GM23338 (cell line): ENCODE measurements at regions not wholly inside any gene's neighbourhood (a gene's known extent, or its start where the extent isn't known, plus 50 kb on each side); places are given as distances from the start of the nearest gene placed in this dataset.

Experiments used
- ATAC-seq: fragments of 200-7000 bp; cut with Tn5 transposase; 3 replicates; pipeline ENCODE4 v1.9.1; 2020
- DNase-seq: peaks from one replicate; pipeline ENCODE4 v3.0.0-alpha.2; 2015; ENCODE audit warnings: low spot score
- H2AFZ ChIP-seq: fragments of 200-600 bp; sonication (generic); 2 replicates; pipeline ENCODE4 v1.8.0; 2016; ENCODE audit warnings: antibody characterized with exemption, mild to moderate bottlenecking, moderate library complexity
- H3F3A ChIP-seq: fragments of 200-600 bp; sonication (generic); replicated peaks from 2 replicates; pipeline ENCODE4 v1.8.0; 2017; ENCODE audit warnings: antibody characterized with exemption, mixed run types, low read depth
- H3K27ac ChIP-seq: fragments of 200-600 bp; sonication (generic); 2 replicates; pipeline ENCODE4 v1.6.1; 2016; ENCODE audit warnings: low read depth
- H3K27me3 ChIP-seq: fragments of 200-600 bp; sonication (generic); 2 replicates; pipeline ENCODE4 v1.8.0; 2016; ENCODE audit warnings: mild to moderate bottlenecking, mixed run types, moderate library complexity; ENCODE audit not compliant: insufficient read depth
- H3K36me3 ChIP-seq: fragments of 200-600 bp; sonication (generic); 2 replicates; pipeline ENCODE4 v1.8.0; 2016; ENCODE audit warnings: mild to moderate bottlenecking; ENCODE audit not compliant: insufficient read depth
- H3K4me1 ChIP-seq: fragments of 200-600 bp; sonication (generic); 2 replicates; pipeline ENCODE4 v1.8.0; 2016; ENCODE audit warnings: mild to moderate bottlenecking, moderate library complexity; ENCODE audit not compliant: insufficient read depth
- H3K4me2 ChIP-seq: fragments of 200-600 bp; sonication (generic); 2 replicates; pipeline ENCODE4 v1.7.1; 2017; ENCODE audit warnings: mixed run types
- H3K4me3 ChIP-seq: fragments of 200-600 bp; sonication (generic); 2 replicates; pipeline ENCODE4 v1.6.1; 2016; ENCODE audit warnings: mixed run types
- H3K79me2 ChIP-seq: fragments of 200-600 bp; sonication (generic); replicated peaks from 2 replicates; pipeline ENCODE4 v1.8.0; 2017; ENCODE audit warnings: mild to moderate bottlenecking; ENCODE audit not compliant: insufficient read depth
- H3K9me2 ChIP-seq: fragments of 200-600 bp; sonication (generic); 2 replicates; pipeline ENCODE4 v1.8.0; 2017; ENCODE audit not compliant: insufficient read depth
- H4K20me1 ChIP-seq: fragments of 200-600 bp; sonication (generic); replicated peaks from 2 replicates; pipeline ENCODE4 v1.8.0; 2017; ENCODE audit warnings: mild to moderate bottlenecking; ENCODE audit not compliant: insufficient read depth
- H3K27ac Mint-ChIP-seq: 2 replicates; pipeline ENCODE4 v1.8.0; 2020; ENCODE audit warnings: inconsistent platforms, mild to moderate bottlenecking, moderate library complexity, mixed read lengths
- H3K27me3 Mint-ChIP-seq: 3 replicates; pipeline ENCODE4 v1.8.0; 2022; ENCODE audit warnings: low read depth, mild to moderate bottlenecking, moderate library complexity, mixed read lengths, inconsistent platforms; ENCODE audit not compliant: insufficient read depth, poor library complexity
- H3K36me3 Mint-ChIP-seq: 3 replicates; pipeline ENCODE4 v1.8.0; 2021; ENCODE audit warnings: low read depth, mild to moderate bottlenecking, inconsistent platforms, moderate library complexity, mixed read lengths
- H3K4me1 Mint-ChIP-seq: 3 replicates; pipeline ENCODE4 v1.8.0; 2020; ENCODE audit warnings: mild to moderate bottlenecking, inconsistent platforms, mixed read lengths
- H3K4me3 Mint-ChIP-seq: 3 replicates; pipeline ENCODE4 v1.8.0; 2021; ENCODE audit warnings: moderate library complexity, mild to moderate bottlenecking, inconsistent platforms, mixed read lengths
- H3K9me3 Mint-ChIP-seq: 3 replicates; pipeline ENCODE4 v1.8.0; 2020; ENCODE audit warnings: moderate library complexity, mild to moderate bottlenecking, inconsistent platforms, mixed read lengths
- CREB1 ChIP-seq: fragments of 250-450 bp; sonication (Bioruptor Pico); IDR thresholded peaks from 2 replicates; pipeline ENCODE4 v1.5.0; 2020; ENCODE audit warnings: low read depth, mild to moderate bottlenecking, moderate library complexity
- CTCF ChIP-seq, 2 experiments: fragments of 200-600 bp in 1 of 2; sonication (generic) in 1 of 2; conservative IDR thresholded peaks; 2 replicates each; pipeline versions ENCODE4 v1.5.1 to v1.6.1; 2016 to 2017; ENCODE audit warnings: antibody characterized with exemption in 2 of 2, low read depth in 2 of 2, mild to moderate bottlenecking in 2 of 2, moderate library complexity in 1 of 2
- ETS1 ChIP-seq: IDR thresholded peaks from 2 replicates; pipeline ENCODE4 v1.6.1; 2016; ENCODE audit warnings: antibody characterized with exemption
- EZH2 ChIP-seq: fragments of 200-600 bp; sonication (generic); IDR thresholded peaks from one replicate; pipeline ENCODE4 v1.8.0; 2017; ENCODE audit warnings: antibody characterized with exemption, mild to moderate bottlenecking, low read depth; ENCODE audit not compliant: unreplicated experiment
- EZH2phosphoT487 ChIP-seq: fragments of 200-600 bp; sonication (generic); IDR thresholded peaks from one replicate; pipeline ENCODE4 v1.8.1; 2018; ENCODE audit warnings: antibody characterized with exemption; ENCODE audit not compliant: unreplicated experiment
- JUNB ChIP-seq: IDR thresholded peaks from one replicate; pipeline ENCODE4 v1.6.1; 2016; ENCODE audit warnings: antibody characterized with exemption; ENCODE audit not compliant: unreplicated experiment
- NANOG ChIP-seq: IDR thresholded peaks from 2 replicates; pipeline ENCODE4 v1.6.1; 2016; ENCODE audit warnings: antibody characterized with exemption, borderline replicate concordance
- POLR2AphosphoS5 ChIP-seq: IDR thresholded peaks from 2 replicates; pipeline ENCODE4 v1.6.1; 2016; ENCODE audit warnings: antibody characterized with exemption, low read depth
- REST ChIP-seq: IDR thresholded peaks from one replicate; pipeline ENCODE4 v1.6.1; 2018; ENCODE audit warnings: antibody characterized with exemption; ENCODE audit not compliant: unreplicated experiment
- STAT1 ChIP-seq: IDR thresholded peaks from one replicate; pipeline ENCODE4 v1.6.1; 2016; ENCODE audit warnings: antibody characterized with exemption; ENCODE audit not compliant: unreplicated experiment
- ZNF114 ChIP-seq: fragments of 250-450 bp; sonication (Bioruptor Pico); IDR thresholded peaks from 2 replicates; pipeline ENCODE4 v1.5.0; 2020; ENCODE audit warnings: mild to moderate bottlenecking, moderate library complexity
- ZNF331 ChIP-seq: fragments of 250-450 bp; sonication (Bioruptor Pico); IDR thresholded peaks from 2 replicates; pipeline ENCODE4 v1.5.0; 2020; ENCODE audit warnings: low read depth, mild to moderate bottlenecking, moderate library complexity
- ZNF462 ChIP-seq: fragments of 250-450 bp; sonication (Bioruptor Pico); IDR thresholded peaks from 2 replicates; pipeline ENCODE4 v1.5.0; 2020; ENCODE audit warnings: mild to moderate bottlenecking, moderate library complexity

GRCh38 chr3:56880720-56881575 is 79.2 kb upstream of the ARHGEF3 start:
- H3K36me3 Mint-ChIP-seq, result no peaks in the 10 kb centered on the region
- no peak for ATAC-seq
- Histone ChIP-seq H4K20me1 (no peaks in the 10 kb centered on the region), H3K36me3 (no peaks in the 10 kb centered on the region), H3K4me2 (no peak overlapping the region), H3K4me3 (no peak overlapping the region), H3K79me2 (no peaks in the 10 kb centered on the region), H3K9me2 (peaks cover 9% of the 10 kb centered on the region; the same call in 1 of the 2 replicates), H3K27me3 (no peaks in the 10 kb centered on the region), H2AFZ (no peak overlapping the region), H3K4me1 (peaks cover 20% of the 10 kb centered on the region), H3F3A (no peaks in the 10 kb centered on the region), H3K27ac (no peak overlapping the region)
- H3K9me3 Mint-ChIP-seq, result no peaks in the 10 kb centered on the region
- no peak overlapping the region for H3K4me3 Mint-ChIP-seq
- DNase-seq, result no peak
- peaks cover 15% of the 10 kb centered on the region for H3K4me1 Mint-ChIP-seq
- TF ChIP-seq JUNB, result no peak
- TF ChIP-seq STAT1, result no peak
- no peak for TF ChIP-seq REST
- TF ChIP-seq ZNF114, result no peak
- TF ChIP-seq EZH2phosphoT487, result no peak
- no peak for TF ChIP-seq EZH2
- no peak for TF ChIP-seq CTCF (conservative IDR thresholded peaks at IDR 0.05; ENCODE audit: low read depth in 2 of 2)
- TF ChIP-seq ETS1, result no peak
- no peak for TF ChIP-seq POLR2AphosphoS5
- no peak for TF ChIP-seq ZNF331 (CRISPR knock-in tag)
- no peak for TF ChIP-seq ZNF462
- no peak for TF ChIP-seq NANOG
- TF ChIP-seq CREB1 (CRISPR knock-in tag), result no peak
- H3K27me3 Mint-ChIP-seq, result peaks cover 2% of the 10 kb centered on the region
- H3K27ac Mint-ChIP-seq, result no peak overlapping the region
